AG09319 (cell line): ENCODE measurements at regions not wholly inside any gene's neighbourhood (a gene's known extent, or its start where the extent isn't known, plus 50 kb on each side); places are given as distances from the start of the nearest gene placed in this dataset.

Source experiments
- DNase-seq: peaks from one replicate; pipeline ENCODE4 v3.0.0-alpha.2; 2010; ENCODE audit warnings: low read depth; ENCODE audit errors: extremely low read depth
- TF ChIP-seq, protein P1 (sequence below): IDR thresholded peaks from 2 replicates; pipeline ENCODE4 v1.5.1; 2011; ENCODE audit warnings: low read depth, mild to moderate bottlenecking, inconsistent platforms, low read length, moderate library complexity

- TF ChIP-seq, protein P1, sequence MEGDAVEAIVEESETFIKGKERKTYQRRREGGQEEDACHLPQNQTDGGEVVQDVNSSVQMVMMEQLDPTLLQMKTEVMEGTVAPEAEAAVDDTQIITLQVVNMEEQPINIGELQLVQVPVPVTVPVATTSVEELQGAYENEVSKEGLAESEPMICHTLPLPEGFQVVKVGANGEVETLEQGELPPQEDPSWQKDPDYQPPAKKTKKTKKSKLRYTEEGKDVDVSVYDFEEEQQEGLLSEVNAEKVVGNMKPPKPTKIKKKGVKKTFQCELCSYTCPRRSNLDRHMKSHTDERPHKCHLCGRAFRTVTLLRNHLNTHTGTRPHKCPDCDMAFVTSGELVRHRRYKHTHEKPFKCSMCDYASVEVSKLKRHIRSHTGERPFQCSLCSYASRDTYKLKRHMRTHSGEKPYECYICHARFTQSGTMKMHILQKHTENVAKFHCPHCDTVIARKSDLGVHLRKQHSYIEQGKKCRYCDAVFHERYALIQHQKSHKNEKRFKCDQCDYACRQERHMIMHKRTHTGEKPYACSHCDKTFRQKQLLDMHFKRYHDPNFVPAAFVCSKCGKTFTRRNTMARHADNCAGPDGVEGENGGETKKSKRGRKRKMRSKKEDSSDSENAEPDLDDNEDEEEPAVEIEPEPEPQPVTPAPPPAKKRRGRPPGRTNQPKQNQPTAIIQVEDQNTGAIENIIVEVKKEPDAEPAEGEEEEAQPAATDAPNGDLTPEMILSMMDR = no peak
- DNase-seq = no peak
These were observed 154.9 kb downstream of the FGF9 start for GRCh38 chr13:21825801-21826200.

- TF ChIP-seq, protein P1 = no peak
- DNase-seq = no peak
These were observed 155.5 kb downstream of the FGF9 start for GRCh38 chr13:21826214-21827015.

- TF ChIP-seq, protein P1 = no peak
- DNase-seq = no peak
These were observed 160.9 kb downstream of the FGF9 start for GRCh38 chr13:21831654-21832324.

GRCh38 chr13:21833921-21834320 lies 163.0 kb downstream of the FGF9 start:
- TF ChIP-seq, protein P1 = no peak

GRCh38 chr13:21834521-21834920 lies 163.6 kb downstream of the FGF9 start:
- TF ChIP-seq, protein P1 = no peak
- no peak for DNase-seq

More at GRCh38 chr13:21833921-21834320, 163.0 kb downstream of the FGF9 start:
- DNase-seq = no peak

GRCh38 chr13:21837288-21837687 lies 166.4 kb downstream of the FGF9 start:
- TF ChIP-seq, protein P1 = no peak

More at GRCh38 chr13:21837288-21837687, 166.4 kb downstream of the FGF9 start:
- DNase-seq = no peak
